Panc1 (cell line): ENCODE measurements at regions not wholly inside any gene's neighbourhood (a gene's known extent, or its start where the extent isn't known, plus 50 kb on each side); places are given as distances from the start of the nearest gene placed in this dataset.

Experiments
- ATAC-seq: fragments of 200-7000 bp; cut with Tn5 transposase; 2 replicates; pipeline ENCODE4 v1.9.1; 2020; ENCODE audit warnings: mild to moderate bottlenecking, moderate library complexity
- BruUV-seq: library from RNA; stranded (reverse); fragments of 400-500 nt; replicated peaks from 2 replicates; lab custom pipeline; 2021; lab: Mats Ljungman, UMichigan
- CTCF ChIA-PET: fragments of 300-600 bp; sonication (Branson Sonifier 250); formaldehyde crosslinking; loops from one replicate; lab custom pipeline; 2022; ENCODE audit warnings: antibody characterized with exemption; lab: Charles Lee
- POLR2A ChIA-PET: fragments of 300-600 bp; sonication (Branson Sonifier 250); formaldehyde crosslinking; loops from one replicate; lab custom pipeline; 2022; ENCODE audit warnings: antibody characterized with exemption; lab: Charles Lee
- DNase-seq: peaks from one replicate; pipeline ENCODE4 v3.0.0-alpha.2; 2010; ENCODE audit warnings: low read depth, low spot score
- H3K27ac ChIP-seq: 2 replicates; pipeline ENCODE4 v1.5.1; 2011; ENCODE audit warnings: mild to moderate bottlenecking, low read length, inconsistent platforms
- H3K27me3 ChIP-seq: fragments of 200-500 bp; sonication (Bioruptor generic); 2 replicates; pipeline ENCODE4 v1.6.0; 2014; ENCODE audit warnings: low read length, inconsistent platforms; ENCODE audit not compliant: control insufficient read depth, insufficient read depth
- H3K36me3 ChIP-seq: fragments of 200-500 bp; sonication (Bioruptor generic); 2 replicates; pipeline ENCODE4 v1.5.1; 2014; ENCODE audit warnings: inconsistent platforms, mild to moderate bottlenecking, low read length, moderate library complexity; ENCODE audit not compliant: control insufficient read depth, insufficient read depth
- H3K4me1 ChIP-seq: 2 replicates; pipeline ENCODE4 v1.5.1; 2011; ENCODE audit warnings: inconsistent platforms, mild to moderate bottlenecking, low read length, moderate library complexity; ENCODE audit not compliant: control insufficient read depth, insufficient read depth
- H3K4me3 ChIP-seq, 2 experiments: 2 replicates each; pipeline ENCODE4 v1.5.1; 2011 to 2012; ENCODE audit warnings: low read depth in 2 of 2, low read length in 2 of 2, mild to moderate bottlenecking in 2 of 2, inconsistent platforms in 1 of 2, moderate library complexity in 1 of 2
- H3K9me3 ChIP-seq: fragments of 200-500 bp; sonication (Bioruptor generic); 2 replicates; pipeline ENCODE4 v1.5.1; 2014; ENCODE audit warnings: low read depth, mild to moderate bottlenecking, inconsistent platforms, low read length, moderate library complexity; ENCODE audit not compliant: control insufficient read depth, insufficient read depth
- CTCF ChIP-seq: fragments of 450-650 bp; IDR thresholded peaks from 2 replicates; pipeline ENCODE4 v1.5.1; 2017; ENCODE audit warnings: mild to moderate bottlenecking
- POLR2AphosphoS5 ChIP-seq: IDR thresholded peaks from 2 replicates; pipeline ENCODE4 v1.6.1; 2012; ENCODE audit warnings: mild to moderate bottlenecking, low read depth, low read length, moderate library complexity
- REST ChIP-seq, 2 experiments: IDR thresholded peaks; 2 replicates each; pipeline ENCODE4 v1.6.1; 2011 to 2012; ENCODE audit warnings: low read depth in 2 of 2, control low read depth in 1 of 2, low read length in 1 of 2, mild to moderate bottlenecking in 1 of 2, moderate library complexity in 1 of 2; ENCODE audit not compliant: insufficient read depth in 1 of 2
- SIN3A ChIP-seq: IDR thresholded peaks from 2 replicates; pipeline ENCODE4 v1.6.1; 2012; ENCODE audit warnings: low read depth, mild to moderate bottlenecking, low read length, moderate library complexity, borderline replicate concordance; ENCODE audit not compliant: insufficient read depth
- TCF7L2 ChIP-seq: IDR thresholded peaks from 2 replicates; pipeline ENCODE4 v1.6.1; 2011; ENCODE audit warnings: mild to moderate bottlenecking, low read depth, low read length, inconsistent platforms
- in situ Hi-C: cut with HindIII; loops from 2 replicates; pipeline ENCODE4 v1.10.0; 2016; ENCODE audit warnings: low sequenced_read_pairs, low pct_unique_long_range_greater_than_20kb
- intact Hi-C: fragments of 100-400 bp; cut with micrococcal nuclease; formaldehyde crosslinking; loops from one replicate; pipeline ENCODE4 v1.10.0; 2022; ENCODE audit not compliant: unreplicated experiment

- TF ChIP-seq POLR2AphosphoS5 (no peak), TCF7L2 (no peak), SIN3A (no peak), CTCF (no peak), REST (IDR thresholded peaks at IDR 0.05; ENCODE audit: insufficient read depth in 1 of 2, low read depth in 2 of 2, low read length in 1 of 2) (no peak)
- no peak for ATAC-seq
- BruUV-seq, result no TSS peak
- H3K9me3 ChIP-seq, result no peaks in the 10 kb centered on the region
- no peak for DNase-seq
- H3K4me3 ChIP-seq, result no peak overlapping the region
- no peak overlapping the region for H3K27ac ChIP-seq
- H3K27me3 ChIP-seq, result no peaks in the 10 kb centered on the region
- ChIA-PET CTCF (no interaction called here), POLR2A (no interaction called here)
- no peaks in the 10 kb centered on the region for H3K36me3 ChIP-seq
- intact Hi-C loops (no loop called here), in situ Hi-C loops (no loop called here)
- H3K4me1 ChIP-seq, result no peaks in the 10 kb centered on the region
These were observed 1891.9 kb upstream of the PCDH10 start for GRCh38 chr4:131257241-131257640.

- BruUV-seq, result no TSS peak
- in situ Hi-C loops, result no loop called here
- Histone ChIP-seq H3K36me3 (no peaks in the 10 kb centered on the region), H3K9me3 (no peaks in the 10 kb centered on the region), H3K27ac (no peak overlapping the region), H3K4me1 (no peaks in the 10 kb centered on the region), H3K27me3 (no peaks in the 10 kb centered on the region), H3K4me3 (no peak overlapping the region)
- no peak for TF ChIP-seq POLR2AphosphoS5
- POLR2A ChIA-PET, result no interaction called here
- ATAC-seq (no peak), DNase-seq (no peak)
- CTCF ChIA-PET, result no interaction called here
- intact Hi-C loops, result no loop called here
These were observed 1890.7 kb upstream of the PCDH10 start for GRCh38 chr4:131258361-131258760.

- ChIA-PET POLR2A (no interaction called here), CTCF (no interaction called here)
These were observed 1860.7 kb upstream of the PCDH10 start for GRCh38 chr4:131288441-131288840.

More at GRCh38 chr4:131288441-131288840, 1860.7 kb upstream of the PCDH10 start:
- Histone ChIP-seq H3K9me3 (no peaks in the 10 kb centered on the region), H3K36me3 (no peaks in the 10 kb centered on the region), H3K4me1 (no peaks in the 10 kb centered on the region), H3K27me3 (no peaks in the 10 kb centered on the region), H3K4me3 (no peak overlapping the region), H3K27ac (no peak overlapping the region)
- BruUV-seq, result no TSS peak
- no peak for TF ChIP-seq CTCF
- no peak for TF ChIP-seq REST (IDR thresholded peaks at IDR 0.05; ENCODE audit: insufficient read depth in 1 of 2, low read depth in 2 of 2, low read length in 1 of 2)
- TF ChIP-seq TCF7L2, result no peak
- TF ChIP-seq POLR2AphosphoS5, result no peak
- TF ChIP-seq SIN3A, result no peak
- intact Hi-C loops, result no loop called here
- no peak for ATAC-seq
- DNase-seq, result no peak
- in situ Hi-C loops, result no loop called here
